ENCODE measurements at regions not wholly inside any gene's neighbourhood (a gene's known extent, or its start where the extent isn't known, plus 50 kb on each side); places are given as distances from the start of the nearest gene placed in this dataset.

DNA sequence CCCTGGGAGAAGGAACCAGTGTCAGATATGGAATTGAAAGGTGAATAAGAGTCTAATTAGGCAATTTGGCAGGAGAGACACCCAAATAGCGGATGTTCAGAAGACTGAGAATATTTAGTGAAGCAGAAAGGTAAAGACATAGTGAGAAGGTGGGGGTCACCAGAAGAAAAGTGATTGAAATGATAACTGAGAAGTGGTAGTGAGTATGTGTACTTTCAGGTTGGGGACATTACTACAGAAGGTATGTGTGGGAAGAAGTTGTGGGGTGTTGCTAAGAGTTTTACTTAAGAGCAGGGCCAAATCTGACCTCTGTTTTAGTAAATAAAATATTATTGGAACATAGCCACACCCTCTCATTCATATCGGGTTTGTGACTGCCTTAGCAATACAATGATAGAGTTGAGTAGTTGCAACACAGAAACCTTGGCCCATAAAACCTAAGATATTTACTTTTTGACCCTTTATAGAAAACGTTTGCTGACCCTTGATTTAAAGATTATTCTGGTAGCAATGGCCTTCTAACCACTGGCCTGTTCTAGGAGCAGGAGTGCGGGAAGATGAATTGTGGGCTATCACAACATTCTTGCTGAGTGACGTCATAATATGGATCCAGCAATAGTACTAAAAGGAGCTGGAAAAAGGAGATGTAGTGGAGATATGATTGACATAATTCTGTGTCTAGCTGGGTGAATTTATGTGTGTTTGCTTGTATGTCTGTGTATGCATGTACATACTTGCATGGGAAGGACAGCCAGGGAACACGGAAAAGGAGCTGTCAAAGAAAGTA, 115.3 kb downstream of the HS3ST1 start:
- Histone ChIP-seq H3K4me3 (ENCODE audit: low read length, poor library complexity, severe bottlenecking) (no peak overlapping the region), H3F3A (ENCODE audit: low read depth) (no peaks in the 10 kb centered on the region), H3K27me3 (ENCODE audit: insufficient read depth, low read length, poor library complexity, severe bottlenecking) (no peaks in the 10 kb centered on the region), H3K9ac (ENCODE audit: low read depth, low read length, poor library complexity, severe bottlenecking) (no peak overlapping the region), H3K9me2 (replicated peaks; ENCODE audit: low read depth, low read length) (no peaks in the 10 kb centered on the region), H4K20me1 (ENCODE audit: insufficient read depth, low read length, poor library complexity, severe bottlenecking) (no peaks in the 10 kb centered on the region), H2AFZ (ENCODE audit: low read length) (no peak overlapping the region), H3K9me3 (ENCODE audit: insufficient read depth, low read depth, low read length) (no peaks in the 10 kb centered on the region), H3K4me2 (ENCODE audit: low read depth, low read length, poor library complexity, severe bottlenecking) (no peak overlapping the region), H3K36me3 (ENCODE audit: insufficient read depth, low read length) (0 out of 2 replicates have a peak, but pooled peaks cover 2% of the 10 kb centered on the region), H3K4me1 (ENCODE audit: insufficient read depth, low read length, poor library complexity, severe bottlenecking) (no peaks in the 10 kb centered on the region), H3K79me2 (ENCODE audit: insufficient read depth, low read length) (no peaks in the 10 kb centered on the region)
- no peak for TF ChIP-seq EZH2phosphoT487 (IDR thresholded peaks at IDR 0.05; ENCODE audit: borderline replicate concordance)
- TF ChIP-seq, protein P1, sequence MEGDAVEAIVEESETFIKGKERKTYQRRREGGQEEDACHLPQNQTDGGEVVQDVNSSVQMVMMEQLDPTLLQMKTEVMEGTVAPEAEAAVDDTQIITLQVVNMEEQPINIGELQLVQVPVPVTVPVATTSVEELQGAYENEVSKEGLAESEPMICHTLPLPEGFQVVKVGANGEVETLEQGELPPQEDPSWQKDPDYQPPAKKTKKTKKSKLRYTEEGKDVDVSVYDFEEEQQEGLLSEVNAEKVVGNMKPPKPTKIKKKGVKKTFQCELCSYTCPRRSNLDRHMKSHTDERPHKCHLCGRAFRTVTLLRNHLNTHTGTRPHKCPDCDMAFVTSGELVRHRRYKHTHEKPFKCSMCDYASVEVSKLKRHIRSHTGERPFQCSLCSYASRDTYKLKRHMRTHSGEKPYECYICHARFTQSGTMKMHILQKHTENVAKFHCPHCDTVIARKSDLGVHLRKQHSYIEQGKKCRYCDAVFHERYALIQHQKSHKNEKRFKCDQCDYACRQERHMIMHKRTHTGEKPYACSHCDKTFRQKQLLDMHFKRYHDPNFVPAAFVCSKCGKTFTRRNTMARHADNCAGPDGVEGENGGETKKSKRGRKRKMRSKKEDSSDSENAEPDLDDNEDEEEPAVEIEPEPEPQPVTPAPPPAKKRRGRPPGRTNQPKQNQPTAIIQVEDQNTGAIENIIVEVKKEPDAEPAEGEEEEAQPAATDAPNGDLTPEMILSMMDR (conservative IDR thresholded peaks at IDR 0.05; ENCODE audit: low read length) = no peak

DNA sequence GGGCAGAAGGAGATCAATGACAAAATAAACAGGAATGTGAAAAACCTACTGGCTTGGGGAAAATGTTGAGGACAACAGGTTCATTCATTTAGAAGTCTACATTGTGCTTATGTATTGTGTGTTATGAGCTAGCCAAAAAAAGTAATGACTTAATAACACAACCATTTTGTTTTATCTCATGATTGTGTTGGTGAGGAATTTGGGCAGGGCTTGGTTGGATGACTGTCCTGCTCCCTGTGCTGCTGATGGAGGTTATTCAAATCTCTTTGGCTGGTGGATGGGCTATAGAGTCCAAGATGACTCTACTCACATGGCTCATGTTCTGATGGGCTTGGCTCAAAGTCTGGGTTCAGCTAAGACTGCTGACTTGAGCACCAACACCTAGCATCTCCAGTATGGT, 116.3 kb downstream of the HS3ST1 start:
- no peaks in the 10 kb centered on the region for H4K20me1 ChIP-seq (ENCODE audit: insufficient read depth, low read length, poor library complexity, severe bottlenecking)

DNA sequence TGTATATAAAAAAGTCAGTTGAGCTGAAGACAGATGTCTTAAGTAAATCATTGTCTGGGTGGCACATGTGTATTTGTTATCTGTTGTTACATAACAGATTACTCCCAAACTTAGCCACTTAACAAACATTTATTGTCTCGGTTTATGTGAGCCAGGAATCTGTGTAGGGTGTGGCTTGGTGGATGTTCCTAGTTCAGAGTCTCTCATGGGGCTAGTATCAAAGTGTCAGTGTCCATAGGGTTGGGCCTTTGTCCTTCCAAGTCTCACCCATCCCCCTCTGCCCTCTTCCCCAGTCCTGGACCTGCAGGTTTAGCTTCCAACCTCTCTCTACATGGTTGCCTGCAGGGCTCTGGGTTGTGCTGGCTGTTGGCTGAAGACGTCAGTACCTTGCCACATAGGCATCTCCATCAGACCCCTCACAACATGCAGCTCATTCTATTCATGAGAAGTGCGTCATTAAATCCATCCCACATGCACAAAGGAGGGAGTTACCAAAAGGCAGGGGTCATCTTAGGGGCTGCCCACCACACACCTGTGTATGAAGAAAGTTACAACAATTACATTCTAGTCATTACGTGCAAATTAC, 127.5 kb downstream of the HS3ST1 start:
- H3K36me3 ChIP-seq (ENCODE audit: insufficient read depth, low read length) = no peaks in the 10 kb centered on the region
- TF ChIP-seq, protein P1 (conservative IDR thresholded peaks at IDR 0.05; ENCODE audit: low read length) = no peak
- TF ChIP-seq EZH2phosphoT487 (IDR thresholded peaks at IDR 0.05; ENCODE audit: borderline replicate concordance) = no peak
- H2AFZ ChIP-seq (ENCODE audit: low read length) = no peak overlapping the region
- H3F3A ChIP-seq (ENCODE audit: low read depth) = no peaks in the 10 kb centered on the region
- no peaks in the 10 kb centered on the region for H4K20me1 ChIP-seq (ENCODE audit: insufficient read depth, low read length, poor library complexity, severe bottlenecking)
- no peak overlapping the region for H3K9ac ChIP-seq (ENCODE audit: low read depth, low read length, poor library complexity, severe bottlenecking)
- H3K27me3 ChIP-seq (ENCODE audit: insufficient read depth, low read length, poor library complexity, severe bottlenecking) = no peaks in the 10 kb centered on the region
- H3K9me2 ChIP-seq (replicated peaks; ENCODE audit: low read depth, low read length) = no peaks in the 10 kb centered on the region
- no peaks in the 10 kb centered on the region for H3K79me2 ChIP-seq (ENCODE audit: insufficient read depth, low read length)
- H3K4me3 ChIP-seq (ENCODE audit: low read length, poor library complexity, severe bottlenecking) = no peak overlapping the region
- H3K4me2 ChIP-seq (ENCODE audit: low read depth, low read length, poor library complexity, severe bottlenecking) = no peak overlapping the region
- no peaks in the 10 kb centered on the region for H3K9me3 ChIP-seq (ENCODE audit: insufficient read depth, low read depth, low read length)
- peaks cover 5% of the 10 kb centered on the region for H3K4me1 ChIP-seq (ENCODE audit: insufficient read depth, low read length, poor library complexity, severe bottlenecking)

More for the DNA sequence above, 116.3 kb downstream of the HS3ST1 start:
- H3F3A ChIP-seq (ENCODE audit: low read depth) = no peaks in the 10 kb centered on the region
- no peaks in the 10 kb centered on the region for H3K27me3 ChIP-seq (ENCODE audit: insufficient read depth, low read length, poor library complexity, severe bottlenecking)
- no peak overlapping the region for H3K4me3 ChIP-seq (ENCODE audit: low read length, poor library complexity, severe bottlenecking)
- no peak overlapping the region for H2AFZ ChIP-seq (ENCODE audit: low read length)
- 0 out of 2 replicates have a peak, but pooled peaks cover 2% of the 10 kb centered on the region for H3K36me3 ChIP-seq (ENCODE audit: insufficient read depth, low read length)
- H3K9me2 ChIP-seq (replicated peaks; ENCODE audit: low read depth, low read length) = no peaks in the 10 kb centered on the region
- no peak overlapping the region for H3K9ac ChIP-seq (ENCODE audit: low read depth, low read length, poor library complexity, severe bottlenecking)
- H3K4me1 ChIP-seq (ENCODE audit: insufficient read depth, low read length, poor library complexity, severe bottlenecking) = no peaks in the 10 kb centered on the region
- H3K4me2 ChIP-seq (ENCODE audit: low read depth, low read length, poor library complexity, severe bottlenecking) = no peak overlapping the region
- no peaks in the 10 kb centered on the region for H3K9me3 ChIP-seq (ENCODE audit: insufficient read depth, low read depth, low read length)
- no peak for TF ChIP-seq EZH2phosphoT487 (IDR thresholded peaks at IDR 0.05; ENCODE audit: borderline replicate concordance)
- TF ChIP-seq, protein P1 (conservative IDR thresholded peaks at IDR 0.05; ENCODE audit: low read length) = no peak
- no peaks in the 10 kb centered on the region for H3K79me2 ChIP-seq (ENCODE audit: insufficient read depth, low read length)

Measured in Loucy (cell line).